GM18511 (cell line): ENCODE measurements at regions not wholly inside any gene's neighbourhood (a gene's known extent, or its start where the extent isn't known, plus 50 kb on each side); places are given as distances from the start of the nearest gene placed in this dataset.

Experiments
- ATAC-seq: cut with Tn5 transposase; IDR thresholded peaks from one replicate; pipeline ENCODE4 v1.9.1; 2021; ENCODE audit warnings: mild to moderate bottlenecking, moderate library complexity; ENCODE audit not compliant: unreplicated experiment

- no peak for ATAC-seq
Observed at GRCh38 chr18:66676699-66677098, 72.8 kb upstream of the CDH19 start.

GRCh38 chr18:66674286-66674685 is 70.4 kb upstream of the CDH19 start:
- ATAC-seq: no peak

- no peak for ATAC-seq
Observed at GRCh38 chr18:66668706-66669105, 64.8 kb upstream of the CDH19 start.

- no peak for ATAC-seq
Observed at GRCh38 chr18:66662632-66663031, 58.7 kb upstream of the CDH19 start.

GRCh38 chr18:66655407-66655806 is 51.5 kb upstream of the CDH19 start:
- no peak for ATAC-seq
